LNCaP clone FGC (cell line): ENCODE measurements at regions not wholly inside any gene's neighbourhood (a gene's known extent, or its start where the extent isn't known, plus 50 kb on each side); places are given as distances from the start of the nearest gene placed in this dataset.

Experiments
- DNase-seq: peaks from one replicate; pipeline ENCODE4 v3.0.0-alpha.2; 2011; ENCODE audit warnings: low read depth
- H3K4me3 ChIP-seq: 2 replicates; pipeline ENCODE4 v1.5.1; 2011; ENCODE audit warnings: mild to moderate bottlenecking, low read depth, low read length, control low read depth
- TF ChIP-seq, protein P1 (sequence below): IDR thresholded peaks from 2 replicates; pipeline ENCODE4 v1.5.1; 2012; ENCODE audit warnings: mild to moderate bottlenecking; ENCODE audit not compliant: control insufficient read depth, insufficient read depth; ENCODE audit errors: extremely low read depth

DNA sequence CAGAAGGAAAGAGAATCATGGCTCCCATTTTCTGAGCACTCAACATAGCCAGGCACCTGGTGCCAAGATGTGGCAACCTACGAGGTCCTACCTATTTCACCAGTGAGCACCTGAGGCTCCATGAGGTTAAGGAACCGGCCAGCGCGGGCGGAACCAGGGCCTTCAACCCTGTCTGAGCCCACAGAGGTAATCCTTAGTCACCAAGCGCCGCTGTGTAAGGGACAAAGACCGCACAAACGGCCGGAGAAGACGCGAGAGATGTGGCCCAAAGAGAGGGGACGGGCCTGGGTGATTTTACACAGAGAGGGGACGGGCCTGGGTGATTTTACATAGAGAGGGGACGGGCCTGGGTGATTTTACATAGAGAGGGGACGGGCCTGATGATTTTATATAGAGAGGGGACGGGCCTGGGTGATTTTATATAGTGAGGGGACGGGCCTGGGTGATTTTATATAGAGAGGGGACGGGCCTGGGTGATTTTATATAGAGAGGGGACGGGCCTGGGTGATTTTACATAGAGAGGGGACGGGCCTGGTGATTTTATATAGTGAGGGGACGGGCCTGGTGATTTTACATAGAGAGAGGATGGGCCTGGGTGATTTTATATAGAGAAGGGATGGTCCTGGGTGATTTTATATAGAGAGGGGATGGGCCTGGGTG is 114.2 kb downstream of the SMIM20 start:
- DNase-seq: no peak
- TF ChIP-seq, protein P1, sequence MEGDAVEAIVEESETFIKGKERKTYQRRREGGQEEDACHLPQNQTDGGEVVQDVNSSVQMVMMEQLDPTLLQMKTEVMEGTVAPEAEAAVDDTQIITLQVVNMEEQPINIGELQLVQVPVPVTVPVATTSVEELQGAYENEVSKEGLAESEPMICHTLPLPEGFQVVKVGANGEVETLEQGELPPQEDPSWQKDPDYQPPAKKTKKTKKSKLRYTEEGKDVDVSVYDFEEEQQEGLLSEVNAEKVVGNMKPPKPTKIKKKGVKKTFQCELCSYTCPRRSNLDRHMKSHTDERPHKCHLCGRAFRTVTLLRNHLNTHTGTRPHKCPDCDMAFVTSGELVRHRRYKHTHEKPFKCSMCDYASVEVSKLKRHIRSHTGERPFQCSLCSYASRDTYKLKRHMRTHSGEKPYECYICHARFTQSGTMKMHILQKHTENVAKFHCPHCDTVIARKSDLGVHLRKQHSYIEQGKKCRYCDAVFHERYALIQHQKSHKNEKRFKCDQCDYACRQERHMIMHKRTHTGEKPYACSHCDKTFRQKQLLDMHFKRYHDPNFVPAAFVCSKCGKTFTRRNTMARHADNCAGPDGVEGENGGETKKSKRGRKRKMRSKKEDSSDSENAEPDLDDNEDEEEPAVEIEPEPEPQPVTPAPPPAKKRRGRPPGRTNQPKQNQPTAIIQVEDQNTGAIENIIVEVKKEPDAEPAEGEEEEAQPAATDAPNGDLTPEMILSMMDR: no peak
- H3K4me3 ChIP-seq: no peak overlapping the region

DNA sequence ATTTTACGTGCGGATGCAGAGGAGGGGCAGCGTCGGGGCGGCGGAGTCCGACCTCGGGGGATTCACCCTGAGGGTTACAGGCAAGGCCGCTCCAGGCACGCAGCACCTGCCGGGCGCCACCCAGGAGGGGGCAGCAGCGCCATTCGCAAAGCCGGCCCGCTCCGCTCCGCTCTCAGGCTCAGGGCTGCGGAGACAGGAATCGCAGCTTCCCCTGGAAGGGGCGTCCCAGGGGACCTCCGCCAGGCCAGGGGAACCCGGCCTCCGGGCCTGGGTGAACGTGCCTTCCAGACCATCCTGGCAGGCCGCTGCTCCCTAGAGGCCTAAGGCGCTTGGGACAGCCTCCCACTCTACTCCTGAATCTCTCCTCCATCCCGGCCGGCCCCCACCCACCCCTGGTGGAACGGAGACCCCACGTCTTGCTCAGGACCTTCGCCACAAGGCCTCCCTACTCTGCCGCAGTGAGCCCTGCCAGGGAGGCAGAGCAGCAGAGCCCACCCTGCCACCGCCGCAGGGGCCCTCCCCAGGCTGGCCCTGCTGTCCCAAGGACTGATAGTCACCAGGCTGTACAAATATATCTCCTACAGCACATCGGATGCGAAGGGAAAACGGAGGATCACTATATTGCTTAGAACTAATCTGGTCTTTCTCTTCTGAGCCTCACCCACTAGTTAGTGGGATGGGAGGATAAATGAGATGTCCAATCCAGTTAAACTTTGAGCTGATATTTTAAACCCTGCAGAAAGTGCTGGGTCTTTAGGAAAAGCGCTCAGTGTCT is 115.0 kb downstream of the SMIM20 start:
- no peak for DNase-seq
- TF ChIP-seq, protein P1: peak; percentile 57
- no peak overlapping the region for H3K4me3 ChIP-seq

DNA sequence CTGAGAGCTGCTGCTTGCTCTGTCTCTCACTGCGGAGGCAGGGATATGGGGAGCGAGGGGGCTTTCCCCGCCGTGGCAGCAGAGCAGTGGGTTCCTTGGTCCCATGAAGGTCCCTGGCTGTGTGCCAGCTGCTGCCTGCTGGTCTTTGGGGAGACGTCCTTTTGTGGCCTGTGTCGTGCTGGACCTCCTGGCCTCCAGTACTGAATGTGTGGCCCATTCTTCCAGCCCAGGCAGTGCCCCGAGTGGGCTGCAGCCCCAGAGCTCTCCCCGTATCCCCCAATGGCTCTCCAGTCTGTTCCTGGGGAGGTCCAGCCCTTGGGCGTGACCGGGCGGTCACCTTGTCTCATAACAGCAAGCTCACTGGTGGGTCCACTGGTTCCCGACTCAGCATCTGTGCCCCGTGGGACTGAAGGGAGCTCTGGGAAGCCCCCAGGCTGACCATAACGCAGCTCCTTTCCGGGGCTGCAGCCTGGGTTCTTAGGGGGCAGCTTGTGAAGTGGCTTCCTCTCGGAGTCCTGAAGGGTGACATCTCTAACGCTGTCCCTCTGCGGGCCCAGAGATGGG is 115.6 kb downstream of the SMIM20 start:
- DNase-seq: no peak
- TF ChIP-seq, protein P1: no peak
- no peak overlapping the region for H3K4me3 ChIP-seq

DNA sequence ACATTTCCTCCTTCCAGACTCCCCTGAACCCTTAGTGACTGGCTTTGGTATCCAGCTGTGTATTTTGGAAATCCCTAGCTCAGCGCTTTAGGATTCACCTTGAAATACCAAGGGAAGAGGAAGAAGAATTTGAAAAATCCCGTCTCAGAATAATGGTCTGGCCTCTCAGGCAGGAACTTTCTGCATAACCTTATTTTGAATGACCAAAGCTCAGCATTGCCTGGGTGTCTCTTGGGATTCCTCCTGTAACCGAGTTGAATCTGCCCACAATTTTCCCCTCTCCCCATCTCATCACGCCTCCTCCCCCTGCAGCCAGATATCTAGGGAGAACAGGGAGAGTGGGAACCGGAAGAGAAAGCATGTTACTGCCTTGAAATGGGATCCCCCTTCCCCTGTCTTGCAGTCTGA is 116.2 kb downstream of the SMIM20 start:
- DNase-seq: no peak
- no peak overlapping the region for H3K4me3 ChIP-seq
- TF ChIP-seq, protein P1: no peak

DNA sequence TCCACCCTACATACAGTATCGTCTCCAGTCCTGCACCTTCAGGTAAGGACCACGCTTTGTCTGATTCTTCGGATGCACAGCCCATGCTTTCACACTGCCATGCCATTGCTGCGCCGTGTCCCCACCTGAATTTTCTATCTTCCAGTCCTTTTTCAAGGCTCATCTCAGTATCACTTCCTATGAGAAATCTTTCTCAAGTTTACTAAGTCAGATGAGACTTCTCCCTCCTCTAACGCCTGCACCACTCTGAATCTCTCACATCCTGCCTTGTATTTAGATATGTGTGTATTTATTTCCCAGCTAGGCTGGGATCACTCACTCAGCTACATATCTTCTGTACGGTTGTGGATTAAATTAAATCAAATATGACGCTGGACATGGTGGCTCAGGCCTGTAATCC is 116.8 kb downstream of the SMIM20 start:
- TF ChIP-seq, protein P1: no peak
- no peak for DNase-seq
- H3K4me3 ChIP-seq: no peak overlapping the region

DNA sequence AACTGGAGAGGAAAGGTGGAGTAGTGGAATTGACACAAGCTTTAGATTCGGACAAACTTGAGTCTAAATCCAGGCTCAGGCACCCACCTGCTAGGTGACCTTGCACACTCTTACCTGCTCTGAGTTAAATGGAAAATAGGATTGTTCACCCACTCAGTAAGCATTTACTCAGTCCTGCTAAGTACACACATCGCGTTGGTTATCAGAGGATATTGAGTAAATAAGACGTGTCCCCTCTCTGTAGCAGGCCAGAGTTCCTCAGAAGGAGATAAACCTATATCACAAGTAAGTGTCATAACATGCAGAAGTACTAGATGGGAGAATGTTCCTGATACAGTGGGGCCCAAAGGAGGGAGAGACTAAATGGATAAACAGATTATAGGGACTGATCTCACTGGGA is 117.7 kb downstream of the SMIM20 start:
- TF ChIP-seq, protein P1: no peak
- no peak overlapping the region for H3K4me3 ChIP-seq
- no peak for DNase-seq
